ENCODE measurements at regions not wholly inside any gene's neighbourhood (a gene's known extent, or its start where the extent isn't known, plus 50 kb on each side); places are given as distances from the start of the nearest gene placed in this dataset.

DNA sequence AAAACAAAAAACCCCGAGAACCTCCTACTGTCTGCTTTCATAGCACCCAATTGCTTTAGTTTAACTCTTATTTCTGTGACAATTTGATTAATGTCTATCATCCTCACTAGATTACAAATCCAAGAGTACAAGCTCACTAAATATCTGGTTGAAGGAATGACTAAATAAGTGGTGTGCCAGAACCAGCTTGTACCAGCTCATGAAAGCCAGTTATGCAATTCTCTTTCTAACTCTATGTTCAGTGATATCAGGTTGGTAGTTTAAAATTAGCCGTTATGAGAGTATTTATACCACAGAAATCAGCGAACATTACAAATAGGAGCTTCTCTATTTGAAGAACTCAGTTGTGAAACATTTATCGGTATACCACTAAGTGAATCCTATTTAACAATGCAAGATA lies 137.2 kb upstream of the MITF start:
- Histone ChIP-seq H3K27me3 (ENCODE audit: insufficient read depth) (no peaks in the 10 kb centered on the region), H3F3A (replicated peaks; ENCODE audit: insufficient read depth) (no peaks in the 10 kb centered on the region), H3K36me3 (replicated peaks in 1 of 2; ENCODE audit: control insufficient read depth in 1 of 2, insufficient read depth in 2 of 2, low read length in 1 of 2) (no peaks in the 10 kb centered on the region), H3K4me3 (ENCODE audit: low read depth in 2 of 2, low read length in 1 of 2) (no peak overlapping the region), H3K4me1 (ENCODE audit: control insufficient read depth in 1 of 2, insufficient read depth in 2 of 2, low read depth in 1 of 2, low read length in 1 of 2) (no peaks in the 10 kb centered on the region), H3K9me3 (no peaks in the 10 kb centered on the region), H3K4me2 (no peak overlapping the region), H2AFZ (ENCODE audit: low read depth) (no peak overlapping the region), H3K9me2 (no peaks in the 10 kb centered on the region), H3K79me2 (ENCODE audit: insufficient read depth) (no peaks in the 10 kb centered on the region), H3K9ac (no peak overlapping the region), H3K27ac (ENCODE audit: low read depth in 2 of 2, low read length in 1 of 2) (no peak overlapping the region), H4K20me1 (ENCODE audit: insufficient read depth) (no peaks in the 10 kb centered on the region)
- POLR2A ChIA-PET, result no interaction called here
- no peak for DNase-seq
- TF ChIP-seq EZH2phosphoT487 (IDR thresholded peaks at IDR 0.05; ENCODE audit: borderline replicate concordance, low read depth), result no peak
- no peak for TF ChIP-seq RCOR1 (IDR thresholded peaks at IDR 0.05; ENCODE audit: low read length)
- TF ChIP-seq GATA2 (CRISPR knock-in tag; IDR thresholded peaks at IDR 0.05), result no peak
- TF ChIP-seq, protein P1, sequence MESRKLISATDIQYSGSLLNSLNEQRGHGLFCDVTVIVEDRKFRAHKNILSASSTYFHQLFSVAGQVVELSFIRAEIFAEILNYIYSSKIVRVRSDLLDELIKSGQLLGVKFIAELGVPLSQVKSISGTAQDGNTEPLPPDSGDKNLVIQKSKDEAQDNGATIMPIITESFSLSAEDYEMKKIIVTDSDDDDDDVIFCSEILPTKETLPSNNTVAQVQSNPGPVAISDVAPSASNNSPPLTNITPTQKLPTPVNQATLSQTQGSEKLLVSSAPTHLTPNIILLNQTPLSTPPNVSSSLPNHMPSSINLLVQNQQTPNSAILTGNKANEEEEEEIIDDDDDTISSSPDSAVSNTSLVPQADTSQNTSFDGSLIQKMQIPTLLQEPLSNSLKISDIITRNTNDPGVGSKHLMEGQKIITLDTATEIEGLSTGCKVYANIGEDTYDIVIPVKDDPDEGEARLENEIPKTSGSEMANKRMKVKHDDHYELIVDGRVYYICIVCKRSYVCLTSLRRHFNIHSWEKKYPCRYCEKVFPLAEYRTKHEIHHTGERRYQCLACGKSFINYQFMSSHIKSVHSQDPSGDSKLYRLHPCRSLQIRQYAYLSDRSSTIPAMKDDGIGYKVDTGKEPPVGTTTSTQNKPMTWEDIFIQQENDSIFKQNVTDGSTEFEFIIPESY (IDR thresholded peaks at IDR 0.05; ENCODE audit: borderline replicate concordance, low read depth), result no peak
- TF ChIP-seq NRF1 (IDR thresholded peaks at IDR 0.05; ENCODE audit: low read depth, low read length), result no peak
- TF ChIP-seq, protein P2, sequence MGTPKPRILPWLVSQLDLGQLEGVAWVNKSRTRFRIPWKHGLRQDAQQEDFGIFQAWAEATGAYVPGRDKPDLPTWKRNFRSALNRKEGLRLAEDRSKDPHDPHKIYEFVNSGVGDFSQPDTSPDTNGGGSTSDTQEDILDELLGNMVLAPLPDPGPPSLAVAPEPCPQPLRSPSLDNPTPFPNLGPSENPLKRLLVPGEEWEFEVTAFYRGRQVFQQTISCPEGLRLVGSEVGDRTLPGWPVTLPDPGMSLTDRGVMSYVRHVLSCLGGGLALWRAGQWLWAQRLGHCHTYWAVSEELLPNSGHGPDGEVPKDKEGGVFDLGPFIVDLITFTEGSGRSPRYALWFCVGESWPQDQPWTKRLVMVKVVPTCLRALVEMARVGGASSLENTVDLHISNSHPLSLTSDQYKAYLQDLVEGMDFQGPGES (IDR thresholded peaks at IDR 0.05; ENCODE audit: low read depth, low read length), result no peak
- TF ChIP-seq TEAD4 (IDR thresholded peaks at IDR 0.05; ENCODE audit: borderline replicate concordance, insufficient read depth), result no peak
- TF ChIP-seq FOXM1 (IDR thresholded peaks at IDR 0.05; ENCODE audit: low read depth), result no peak
- no peak for TF ChIP-seq POLR2AphosphoS5 (IDR thresholded peaks at IDR 0.05; ENCODE audit: low read depth, low read length)
- TF ChIP-seq FOXJ3 (CRISPR knock-in tag; IDR thresholded peaks at IDR 0.05), result no peak
- TF ChIP-seq SIN3A (IDR thresholded peaks at IDR 0.05; ENCODE audit: borderline replicate concordance, low read depth, low read length), result no peak
- no peak for TF ChIP-seq USF1 (IDR thresholded peaks at IDR 0.05; ENCODE audit: borderline replicate concordance, low read depth)
- TF ChIP-seq, protein P3, sequence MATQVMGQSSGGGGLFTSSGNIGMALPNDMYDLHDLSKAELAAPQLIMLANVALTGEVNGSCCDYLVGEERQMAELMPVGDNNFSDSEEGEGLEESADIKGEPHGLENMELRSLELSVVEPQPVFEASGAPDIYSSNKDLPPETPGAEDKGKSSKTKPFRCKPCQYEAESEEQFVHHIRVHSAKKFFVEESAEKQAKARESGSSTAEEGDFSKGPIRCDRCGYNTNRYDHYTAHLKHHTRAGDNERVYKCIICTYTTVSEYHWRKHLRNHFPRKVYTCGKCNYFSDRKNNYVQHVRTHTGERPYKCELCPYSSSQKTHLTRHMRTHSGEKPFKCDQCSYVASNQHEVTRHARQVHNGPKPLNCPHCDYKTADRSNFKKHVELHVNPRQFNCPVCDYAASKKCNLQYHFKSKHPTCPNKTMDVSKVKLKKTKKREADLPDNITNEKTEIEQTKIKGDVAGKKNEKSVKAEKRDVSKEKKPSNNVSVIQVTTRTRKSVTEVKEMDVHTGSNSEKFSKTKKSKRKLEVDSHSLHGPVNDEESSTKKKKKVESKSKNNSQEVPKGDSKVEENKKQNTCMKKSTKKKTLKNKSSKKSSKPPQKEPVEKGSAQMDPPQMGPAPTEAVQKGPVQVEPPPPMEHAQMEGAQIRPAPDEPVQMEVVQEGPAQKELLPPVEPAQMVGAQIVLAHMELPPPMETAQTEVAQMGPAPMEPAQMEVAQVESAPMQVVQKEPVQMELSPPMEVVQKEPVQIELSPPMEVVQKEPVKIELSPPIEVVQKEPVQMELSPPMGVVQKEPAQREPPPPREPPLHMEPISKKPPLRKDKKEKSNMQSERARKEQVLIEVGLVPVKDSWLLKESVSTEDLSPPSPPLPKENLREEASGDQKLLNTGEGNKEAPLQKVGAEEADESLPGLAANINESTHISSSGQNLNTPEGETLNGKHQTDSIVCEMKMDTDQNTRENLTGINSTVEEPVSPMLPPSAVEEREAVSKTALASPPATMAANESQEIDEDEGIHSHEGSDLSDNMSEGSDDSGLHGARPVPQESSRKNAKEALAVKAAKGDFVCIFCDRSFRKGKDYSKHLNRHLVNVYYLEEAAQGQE (IDR thresholded peaks at IDR 0.05; ENCODE audit: low read depth, low read length), result no peak
- no peak for TF ChIP-seq NFIC (IDR thresholded peaks at IDR 0.05; ENCODE audit: borderline replicate concordance)
- no peak for TF ChIP-seq SMC3 (IDR thresholded peaks at IDR 0.05; ENCODE audit: low read depth, low read length)
- no peak for TF ChIP-seq CTCF (IDR thresholded peaks at IDR 0.05)
- TF ChIP-seq, protein P4, sequence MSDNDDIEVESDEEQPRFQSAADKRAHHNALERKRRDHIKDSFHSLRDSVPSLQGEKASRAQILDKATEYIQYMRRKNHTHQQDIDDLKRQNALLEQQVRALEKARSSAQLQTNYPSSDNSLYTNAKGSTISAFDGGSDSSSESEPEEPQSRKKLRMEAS (IDR thresholded peaks at IDR 0.05; ENCODE audit: low read depth), result no peak
- CTCF ChIA-PET, result interaction anchor here (0.6 to 1.5 kb wide), 2 partner anchors 9 to 70 kb away, joined by 3 read pairs; no protein-coding TSS in a partner anchor
- 38% methylated on average over 4 of the region's 4 CpGs for WGBS (ENCODE audit: low lambda C conversion rate)

Data from SK-N-SH (cell line).